Liver (tissue), 8 donors: ENCODE measurements at regions not wholly inside any gene's neighbourhood (a gene's known extent, or its start where the extent isn't known, plus 50 kb on each side); places are given as distances from the start of the nearest gene placed in this dataset.

Experiments
- DNase-seq: peaks from one replicate; pipeline ENCODE4 v3.0.0-alpha.2; 2017; ENCODE audit warnings: low spot score
- H3K27ac ChIP-seq, 2 donors: one replicate each; pipeline ENCODE4 v1.7.0; 2013; ENCODE audit warnings: inconsistent platforms in 2 of 2, low read length in 2 of 2, control low read depth in 1 of 2, low read depth in 1 of 2, mild to moderate bottlenecking in 1 of 2
- H3K27me3 ChIP-seq, 4 donors: one replicate each; pipeline versions ENCODE4 v1.6.1 to v1.7.0; 2013; ENCODE audit warnings: low read length in 3 of 4, inconsistent platforms in 1 of 4, mild to moderate bottlenecking in 1 of 4, moderate library complexity in 1 of 4; ENCODE audit not compliant: control insufficient read depth in 4 of 4, insufficient read depth in 4 of 4
- H3K36me3 ChIP-seq, 4 donors: one replicate each; pipeline versions ENCODE4 v1.6.1 to v1.7.0; 2013; ENCODE audit warnings: low read length in 3 of 4, mild to moderate bottlenecking in 3 of 4, low read depth in 1 of 4, moderate library complexity in 1 of 4; ENCODE audit not compliant: control insufficient read depth in 4 of 4, insufficient read depth in 3 of 4
- H3K4me1 ChIP-seq, 4 donors: one replicate each; pipeline versions ENCODE4 v1.6.1 to v1.7.0; 2013; ENCODE audit warnings: low read length in 3 of 4, mild to moderate bottlenecking in 3 of 4, moderate library complexity in 1 of 4; ENCODE audit not compliant: control insufficient read depth in 4 of 4, insufficient read depth in 4 of 4
- H3K4me3 ChIP-seq, 3 donors: one replicate each; pipeline versions ENCODE4 v1.6.1 to v1.7.0; 2013; ENCODE audit warnings: low read length in 3 of 3, control low read depth in 1 of 3, low read depth in 1 of 3, mild to moderate bottlenecking in 1 of 3
- H3K9ac ChIP-seq, 2 donors: one replicate each; pipeline ENCODE4 v1.7.0; 2013; ENCODE audit warnings: low read length in 2 of 2, mild to moderate bottlenecking in 2 of 2, moderate library complexity in 2 of 2, control low read depth in 1 of 2, low read depth in 1 of 2
- H3K9me3 ChIP-seq, 4 donors: one replicate each; pipeline versions ENCODE4 v1.6.1 to v1.7.0; 2013; ENCODE audit warnings: low read length in 3 of 4; ENCODE audit not compliant: control insufficient read depth in 4 of 4
- EGR1 ChIP-seq, 2 donors: IDR thresholded peaks; 2 replicates each; pipeline ENCODE4 v1.6.1; 2016 to 2018; ENCODE audit warnings: antibody characterized with exemption in 2 of 2, low read depth in 2 of 2
- FOXA1 ChIP-seq: IDR thresholded peaks from 2 replicates; pipeline ENCODE4 v1.6.1; 2016; ENCODE audit warnings: antibody characterized with exemption
- GABPA ChIP-seq, 2 donors: IDR thresholded peaks in 1 of 2; conservative IDR thresholded peaks in 1 of 2; 2 replicates each; pipeline ENCODE4 v1.6.1; 2016; ENCODE audit warnings: antibody characterized with exemption in 2 of 2, mild to moderate bottlenecking in 1 of 2, moderate library complexity in 1 of 2
- HNF4A ChIP-seq, 2 donors: conservative IDR thresholded peaks; 2 replicates each; pipeline ENCODE4 v1.6.1; 2016; ENCODE audit warnings: antibody characterized with exemption in 2 of 2, mild to moderate bottlenecking in 2 of 2
- HNF4G ChIP-seq: IDR thresholded peaks from 2 replicates; pipeline ENCODE4 v1.6.1; 2016; ENCODE audit warnings: antibody characterized with exemption
- JUND ChIP-seq, 2 donors: IDR thresholded peaks; 2 replicates each; pipeline ENCODE4 v1.6.1; 2016; ENCODE audit warnings: antibody characterized with exemption in 2 of 2
- MAX ChIP-seq: IDR thresholded peaks from 2 replicates; pipeline ENCODE4 v1.6.1; 2016; ENCODE audit warnings: antibody characterized with exemption
- RXRA ChIP-seq, 2 donors: IDR thresholded peaks; 2 replicates each; pipeline ENCODE4 v1.6.1; 2017 to 2018; ENCODE audit warnings: antibody characterized with exemption in 2 of 2, mild to moderate bottlenecking in 1 of 2
- TAF1 ChIP-seq: conservative IDR thresholded peaks from 2 replicates; pipeline ENCODE4 v1.6.1; 2016; ENCODE audit warnings: antibody characterized with exemption, mild to moderate bottlenecking
- YY1 ChIP-seq: IDR thresholded peaks from 2 replicates; pipeline ENCODE4 v1.6.1; 2016; ENCODE audit warnings: antibody characterized with exemption, mild to moderate bottlenecking
- ZBTB33 ChIP-seq: IDR thresholded peaks from 2 replicates; pipeline ENCODE4 v1.6.1; 2016; ENCODE audit warnings: antibody characterized with exemption
- WGBS: extraction: QIAGEN DNeasy Blood & Tissue Kit; methylation state at CpG from one replicate; pipeline ENCODE4 v1.1.7; 2013; 5-methylcytosine and 5-hydroxymethylcytosine counted together
- TF ChIP-seq, protein P1 (sequence below): fragments of 150-350 bp; IDR thresholded peaks from 2 replicates; pipeline ENCODE4 v1.5.1; 2017; ENCODE audit warnings: improper control_type of control experiment, low read depth, low read length; ENCODE audit not compliant: missing input control
- TF ChIP-seq, protein P2 (sequence below): IDR thresholded peaks from 2 replicates; pipeline ENCODE4 v1.6.1; 2016; ENCODE audit warnings: antibody characterized with exemption, mild to moderate bottlenecking
- TF ChIP-seq, protein P3 (sequence below): IDR thresholded peaks from 2 replicates; pipeline ENCODE4 v1.6.1; 2016; ENCODE audit warnings: antibody characterized with exemption
- donor health status: healthy.
- donor health status: healthy.
- donor health status: healthy.
- donor health status: healthy.
- donor health status: healthy.

DNA sequence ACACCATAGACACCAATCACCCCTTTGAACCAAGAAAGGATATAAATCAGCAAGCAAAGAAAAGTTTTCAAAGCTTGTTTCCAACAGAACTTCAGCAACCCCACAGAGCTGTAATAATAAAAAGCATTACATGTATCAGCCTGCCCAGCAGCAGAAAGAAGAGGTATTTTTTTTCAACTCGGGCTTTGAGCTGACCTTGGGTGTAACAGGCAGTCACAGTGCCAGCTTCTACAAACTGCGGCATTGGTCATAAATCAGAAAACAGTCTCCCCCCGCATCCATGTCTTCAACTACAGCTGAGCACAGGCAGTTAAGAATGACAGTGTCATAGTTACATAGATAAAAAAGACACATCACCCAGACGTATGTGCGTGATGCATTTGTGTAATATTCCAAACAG lies 671.0 kb upstream of the SLITRK1 start:
- H3K27ac ChIP-seq: no peak overlapping the region
- no peak for DNase-seq
- no peaks in the 10 kb centered on the region for H3K27me3 ChIP-seq
- no peak overlapping the region for H3K9ac ChIP-seq
- H3K4me1 ChIP-seq: no peaks in the 10 kb centered on the region
- 59% methylated on average over 5 of the region's 5 CpGs for WGBS
- H3K4me3 ChIP-seq: no peak overlapping the region
- H3K9me3 ChIP-seq: no peaks in the 10 kb centered on the region
- no peaks in the 10 kb centered on the region for H3K36me3 ChIP-seq
- TF ChIP-seq, protein P1, sequence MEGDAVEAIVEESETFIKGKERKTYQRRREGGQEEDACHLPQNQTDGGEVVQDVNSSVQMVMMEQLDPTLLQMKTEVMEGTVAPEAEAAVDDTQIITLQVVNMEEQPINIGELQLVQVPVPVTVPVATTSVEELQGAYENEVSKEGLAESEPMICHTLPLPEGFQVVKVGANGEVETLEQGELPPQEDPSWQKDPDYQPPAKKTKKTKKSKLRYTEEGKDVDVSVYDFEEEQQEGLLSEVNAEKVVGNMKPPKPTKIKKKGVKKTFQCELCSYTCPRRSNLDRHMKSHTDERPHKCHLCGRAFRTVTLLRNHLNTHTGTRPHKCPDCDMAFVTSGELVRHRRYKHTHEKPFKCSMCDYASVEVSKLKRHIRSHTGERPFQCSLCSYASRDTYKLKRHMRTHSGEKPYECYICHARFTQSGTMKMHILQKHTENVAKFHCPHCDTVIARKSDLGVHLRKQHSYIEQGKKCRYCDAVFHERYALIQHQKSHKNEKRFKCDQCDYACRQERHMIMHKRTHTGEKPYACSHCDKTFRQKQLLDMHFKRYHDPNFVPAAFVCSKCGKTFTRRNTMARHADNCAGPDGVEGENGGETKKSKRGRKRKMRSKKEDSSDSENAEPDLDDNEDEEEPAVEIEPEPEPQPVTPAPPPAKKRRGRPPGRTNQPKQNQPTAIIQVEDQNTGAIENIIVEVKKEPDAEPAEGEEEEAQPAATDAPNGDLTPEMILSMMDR: no peak
- TF ChIP-seq YY1 (no peak), GABPA (IDR thresholded peaks at IDR 0.05 in 1 of 2, conservative IDR thresholded peaks at IDR 0.05 in 1 of 2) (no peak), HNF4G (no peak), RXRA (IDR thresholded peaks at IDR 0.05) (no peak), TAF1 (no peak), JUND (IDR thresholded peaks at IDR 0.05) (no peak), HNF4A (conservative IDR thresholded peaks at IDR 0.05) (no peak), FOXA1 (no peak), MAX (no peak)
- TF ChIP-seq, protein P2, sequence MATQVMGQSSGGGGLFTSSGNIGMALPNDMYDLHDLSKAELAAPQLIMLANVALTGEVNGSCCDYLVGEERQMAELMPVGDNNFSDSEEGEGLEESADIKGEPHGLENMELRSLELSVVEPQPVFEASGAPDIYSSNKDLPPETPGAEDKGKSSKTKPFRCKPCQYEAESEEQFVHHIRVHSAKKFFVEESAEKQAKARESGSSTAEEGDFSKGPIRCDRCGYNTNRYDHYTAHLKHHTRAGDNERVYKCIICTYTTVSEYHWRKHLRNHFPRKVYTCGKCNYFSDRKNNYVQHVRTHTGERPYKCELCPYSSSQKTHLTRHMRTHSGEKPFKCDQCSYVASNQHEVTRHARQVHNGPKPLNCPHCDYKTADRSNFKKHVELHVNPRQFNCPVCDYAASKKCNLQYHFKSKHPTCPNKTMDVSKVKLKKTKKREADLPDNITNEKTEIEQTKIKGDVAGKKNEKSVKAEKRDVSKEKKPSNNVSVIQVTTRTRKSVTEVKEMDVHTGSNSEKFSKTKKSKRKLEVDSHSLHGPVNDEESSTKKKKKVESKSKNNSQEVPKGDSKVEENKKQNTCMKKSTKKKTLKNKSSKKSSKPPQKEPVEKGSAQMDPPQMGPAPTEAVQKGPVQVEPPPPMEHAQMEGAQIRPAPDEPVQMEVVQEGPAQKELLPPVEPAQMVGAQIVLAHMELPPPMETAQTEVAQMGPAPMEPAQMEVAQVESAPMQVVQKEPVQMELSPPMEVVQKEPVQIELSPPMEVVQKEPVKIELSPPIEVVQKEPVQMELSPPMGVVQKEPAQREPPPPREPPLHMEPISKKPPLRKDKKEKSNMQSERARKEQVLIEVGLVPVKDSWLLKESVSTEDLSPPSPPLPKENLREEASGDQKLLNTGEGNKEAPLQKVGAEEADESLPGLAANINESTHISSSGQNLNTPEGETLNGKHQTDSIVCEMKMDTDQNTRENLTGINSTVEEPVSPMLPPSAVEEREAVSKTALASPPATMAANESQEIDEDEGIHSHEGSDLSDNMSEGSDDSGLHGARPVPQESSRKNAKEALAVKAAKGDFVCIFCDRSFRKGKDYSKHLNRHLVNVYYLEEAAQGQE: no peak

GRCh38 chr13:84543962-84544361 lies 661.7 kb upstream of the SLITRK1 start:
- H3K4me1 ChIP-seq: no peaks in the 10 kb centered on the region
- no peak overlapping the region for H3K4me3 ChIP-seq
- H3K36me3 ChIP-seq: no peaks in the 10 kb centered on the region
- no peak overlapping the region for H3K9ac ChIP-seq
- 77% methylated on average over 3 of the region's 3 CpGs for WGBS
- TF ChIP-seq EGR1 (IDR thresholded peaks at IDR 0.05; ENCODE audit: low read depth in 2 of 2) (no peak), RXRA (IDR thresholded peaks at IDR 0.05) (no peak), GABPA (IDR thresholded peaks at IDR 0.05 in 1 of 2, conservative IDR thresholded peaks at IDR 0.05 in 1 of 2) (no peak), TAF1 (no peak), ZBTB33 (no peak), HNF4A (conservative IDR thresholded peaks at IDR 0.05) (no peak)
- TF ChIP-seq, protein P3, sequence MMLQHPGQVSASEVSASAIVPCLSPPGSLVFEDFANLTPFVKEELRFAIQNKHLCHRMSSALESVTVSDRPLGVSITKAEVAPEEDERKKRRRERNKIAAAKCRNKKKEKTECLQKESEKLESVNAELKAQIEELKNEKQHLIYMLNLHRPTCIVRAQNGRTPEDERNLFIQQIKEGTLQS: no peak
- DNase-seq: no peak
- H3K27me3 ChIP-seq: no peaks in the 10 kb centered on the region
- H3K9me3 ChIP-seq: no peaks in the 10 kb centered on the region
- H3K27ac ChIP-seq: no peak overlapping the region
